ENCODE measurements at regions not wholly inside any gene's neighbourhood (a gene's known extent, or its start where the extent isn't known, plus 50 kb on each side); places are given as distances from the start of the nearest gene placed in this dataset.

GRCh38 chr15:94110476-94111130, 120.8 kb upstream of the MCTP2 start (continued):
- TF ChIP-seq, protein P1, sequence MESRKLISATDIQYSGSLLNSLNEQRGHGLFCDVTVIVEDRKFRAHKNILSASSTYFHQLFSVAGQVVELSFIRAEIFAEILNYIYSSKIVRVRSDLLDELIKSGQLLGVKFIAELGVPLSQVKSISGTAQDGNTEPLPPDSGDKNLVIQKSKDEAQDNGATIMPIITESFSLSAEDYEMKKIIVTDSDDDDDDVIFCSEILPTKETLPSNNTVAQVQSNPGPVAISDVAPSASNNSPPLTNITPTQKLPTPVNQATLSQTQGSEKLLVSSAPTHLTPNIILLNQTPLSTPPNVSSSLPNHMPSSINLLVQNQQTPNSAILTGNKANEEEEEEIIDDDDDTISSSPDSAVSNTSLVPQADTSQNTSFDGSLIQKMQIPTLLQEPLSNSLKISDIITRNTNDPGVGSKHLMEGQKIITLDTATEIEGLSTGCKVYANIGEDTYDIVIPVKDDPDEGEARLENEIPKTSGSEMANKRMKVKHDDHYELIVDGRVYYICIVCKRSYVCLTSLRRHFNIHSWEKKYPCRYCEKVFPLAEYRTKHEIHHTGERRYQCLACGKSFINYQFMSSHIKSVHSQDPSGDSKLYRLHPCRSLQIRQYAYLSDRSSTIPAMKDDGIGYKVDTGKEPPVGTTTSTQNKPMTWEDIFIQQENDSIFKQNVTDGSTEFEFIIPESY (IDR thresholded peaks at IDR 0.05; ENCODE audit: extremely low read depth, insufficient replicate concordance, low read length) = no peak
- no peak for TF ChIP-seq CBX3 (IDR thresholded peaks at IDR 0.05; ENCODE audit: low read depth)

DNA sequence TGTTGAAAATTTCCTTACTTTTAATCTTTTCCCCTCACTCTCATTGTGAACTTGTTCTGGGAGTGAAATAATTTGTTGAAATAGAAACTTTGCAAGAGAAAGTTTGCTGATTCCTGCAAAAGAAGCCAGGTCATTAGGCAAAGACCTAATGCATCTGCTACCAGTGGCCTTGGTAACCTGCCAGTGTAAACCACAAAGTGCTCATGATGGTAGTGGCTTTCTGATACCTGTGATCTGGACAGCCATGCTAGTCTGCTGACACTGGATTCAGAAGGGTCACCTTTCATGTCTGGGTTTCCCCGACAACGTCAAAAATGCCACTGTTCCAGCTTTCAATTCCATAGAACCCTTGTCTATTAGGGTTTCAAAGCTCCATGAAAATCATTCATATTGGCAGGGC, 123.7 kb upstream of the MCTP2 start:
- Histone ChIP-seq H3K79me2 (ENCODE audit: insufficient read depth, low read length) (no peaks in the 10 kb centered on the region), H3K36me3 (ENCODE audit: control insufficient read depth in 1 of 2, insufficient read depth in 2 of 2, low read length in 2 of 2) (no peaks in the 10 kb centered on the region), H3K27me3 (ENCODE audit: insufficient read depth, low read length) (peaks cover 43% of the 10 kb centered on the region), H3K4me2 (ENCODE audit: low read length) (no peak overlapping the region), H3K4me3 (replicated peaks in 1 of 2; ENCODE audit: low read depth in 1 of 2, low read length in 2 of 2) (no peak overlapping the region), H2AFZ (ENCODE audit: low read depth, low read length, poor library complexity, severe bottlenecking) (no peak overlapping the region), H3K9me3 (ENCODE audit: control insufficient read depth in 1 of 2, insufficient read depth in 1 of 2, low read depth in 1 of 2, low read length in 2 of 2) (no peaks in the 10 kb centered on the region), H3K4me1 (ENCODE audit: control insufficient read depth in 1 of 2, insufficient read depth in 2 of 2, low read length in 2 of 2) (no peaks in the 10 kb centered on the region), H3K9ac (ENCODE audit: low read length) (no peak overlapping the region), H3K27ac (ENCODE audit: low read depth, low read length) (no peak overlapping the region), H4K20me1 (ENCODE audit: insufficient read depth) (no peaks in the 10 kb centered on the region), H3K9me2 (ENCODE audit: insufficient read depth) (no peaks in the 10 kb centered on the region)
- TF ChIP-seq, protein P2, sequence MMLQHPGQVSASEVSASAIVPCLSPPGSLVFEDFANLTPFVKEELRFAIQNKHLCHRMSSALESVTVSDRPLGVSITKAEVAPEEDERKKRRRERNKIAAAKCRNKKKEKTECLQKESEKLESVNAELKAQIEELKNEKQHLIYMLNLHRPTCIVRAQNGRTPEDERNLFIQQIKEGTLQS (IDR thresholded peaks at IDR 0.05) = no peak
- TF ChIP-seq SRF (IDR thresholded peaks at IDR 0.05; ENCODE audit: low read depth) (no peak), SIN3A (IDR thresholded peaks at IDR 0.05; ENCODE audit: low read depth) (no peak), EGR1 (IDR thresholded peaks at IDR 0.05; ENCODE audit: low read depth) (no peak), JUND (IDR thresholded peaks at IDR 0.05) (no peak), POLR2A (IDR thresholded peaks at IDR 0.05; ENCODE audit: borderline replicate concordance, extremely low read depth, insufficient read depth, insufficient read length) (no peak), CEBPB (IDR thresholded peaks at IDR 0.05; ENCODE audit: low read depth) (no peak), ELF1 (IDR thresholded peaks at IDR 0.05; ENCODE audit: borderline replicate concordance, low read depth) (no peak), EZH2 (IDR thresholded peaks at IDR 0.05) (no peak), TCF7L2 (IDR thresholded peaks at IDR 0.05; ENCODE audit: borderline replicate concordance, extremely low read depth, insufficient read depth, insufficient read length) (no peak), ZNF274 (IDR thresholded peaks at IDR 0.05; ENCODE audit: low read depth, low read length) (no peak), EZH2phosphoT487 (IDR thresholded peaks at IDR 0.05; ENCODE audit: borderline replicate concordance) (no peak), CTCF (IDR thresholded peaks at IDR 0.05 in 2 of 3, conservative IDR thresholded peaks at IDR 0.05 in 1 of 3; ENCODE audit: borderline replicate concordance in 1 of 3, insufficient read depth in 1 of 3, low read depth in 2 of 3, low read length in 2 of 3) (no peak), YY1 (IDR thresholded peaks at IDR 0.05; ENCODE audit: extremely low read depth, insufficient replicate concordance, low read depth, low read length) (no peak), FOSL1 (IDR thresholded peaks at IDR 0.05; ENCODE audit: low read depth) (no peak)
- TF ChIP-seq, protein P1 (IDR thresholded peaks at IDR 0.05; ENCODE audit: extremely low read depth, insufficient replicate concordance, low read length) = no peak
- RAD21 ChIA-PET (ENCODE audit: low non-redundant PET in 1 of 2, low total read pairs in 2 of 2, uncharacterized antibody in 2 of 2, unreplicated experiment in 2 of 2) = no interaction called here
- CTCF ChIA-PET = no interaction called here
- POLR2A ChIA-PET = no interaction called here
- intact Hi-C loops (cut with micrococcal nuclease) = no loop called here
- BruUV-seq (replicated peaks) = no TSS peak
- ATAC-seq (no peak), DNase-seq (ENCODE audit: low read depth, low spot score) (no peak)
